ENCODE measurements at regions not wholly inside any gene's neighbourhood (a gene's known extent, or its start where the extent isn't known, plus 50 kb on each side); places are given as distances from the start of the nearest gene placed in this dataset.

DNA sequence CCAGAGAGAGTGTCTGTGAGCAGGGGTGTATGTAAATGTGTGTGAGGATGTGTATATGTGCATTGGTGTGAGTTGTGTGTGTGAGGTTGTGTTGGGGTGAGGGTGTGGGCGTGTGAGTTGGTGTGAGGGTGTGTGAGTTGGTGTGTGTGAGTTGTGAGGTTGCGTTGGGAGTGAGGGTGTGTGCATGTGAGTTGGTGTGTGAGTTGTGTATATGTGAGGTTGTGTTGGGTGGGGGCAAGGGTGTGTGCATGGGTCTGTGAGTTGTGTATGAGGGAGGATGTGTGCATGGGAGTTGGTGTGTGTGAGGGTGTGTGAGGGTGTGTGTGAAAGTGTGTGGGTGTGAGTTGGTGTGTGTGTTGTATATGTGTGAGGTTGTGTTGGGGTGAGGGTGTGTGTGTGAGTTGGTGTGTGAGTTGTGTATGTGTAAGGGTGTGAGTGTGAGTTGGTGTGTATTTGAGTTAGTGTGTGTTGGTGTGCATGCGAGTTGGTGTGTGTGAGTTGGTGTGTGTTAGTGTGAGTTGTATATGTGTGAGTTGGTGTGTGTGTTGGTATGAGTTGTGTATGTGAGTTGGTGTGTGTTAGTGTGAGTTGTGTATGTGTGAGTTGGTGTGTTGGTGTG, 161.6 kb upstream of the IER5L start:
- H3K4me3 ChIP-seq (ENCODE audit: low read length) = no peak overlapping the region
- no peaks in the 10 kb centered on the region for H4K20me1 ChIP-seq (ENCODE audit: insufficient read depth, low read length)
- H3K27me3 ChIP-seq (ENCODE audit: low read depth, low read length) = no peaks in the 10 kb centered on the region
- H3K4me2 ChIP-seq (ENCODE audit: low read length) = no peak overlapping the region
- H3K4me1 ChIP-seq (ENCODE audit: low read length) = no peaks in the 10 kb centered on the region
- no peak overlapping the region for H3K9ac ChIP-seq (ENCODE audit: low read length)
- no peaks in the 10 kb centered on the region for H3K9me3 ChIP-seq (ENCODE audit: insufficient read depth, low read length)
- H2AFZ ChIP-seq (ENCODE audit: low read depth, low read length) = no peak overlapping the region
- no peaks in the 10 kb centered on the region for H3K79me2 ChIP-seq (ENCODE audit: low read length)
- no peak overlapping the region for H3K27ac ChIP-seq (ENCODE audit: low read length)
- no peaks in the 10 kb centered on the region for H3K36me3 ChIP-seq (replicated peaks; ENCODE audit: low read depth, low read length)
- TF ChIP-seq EZH2phosphoT487 (IDR thresholded peaks at IDR 0.05; ENCODE audit: low read depth) = no peak
- TF ChIP-seq, protein P1, sequence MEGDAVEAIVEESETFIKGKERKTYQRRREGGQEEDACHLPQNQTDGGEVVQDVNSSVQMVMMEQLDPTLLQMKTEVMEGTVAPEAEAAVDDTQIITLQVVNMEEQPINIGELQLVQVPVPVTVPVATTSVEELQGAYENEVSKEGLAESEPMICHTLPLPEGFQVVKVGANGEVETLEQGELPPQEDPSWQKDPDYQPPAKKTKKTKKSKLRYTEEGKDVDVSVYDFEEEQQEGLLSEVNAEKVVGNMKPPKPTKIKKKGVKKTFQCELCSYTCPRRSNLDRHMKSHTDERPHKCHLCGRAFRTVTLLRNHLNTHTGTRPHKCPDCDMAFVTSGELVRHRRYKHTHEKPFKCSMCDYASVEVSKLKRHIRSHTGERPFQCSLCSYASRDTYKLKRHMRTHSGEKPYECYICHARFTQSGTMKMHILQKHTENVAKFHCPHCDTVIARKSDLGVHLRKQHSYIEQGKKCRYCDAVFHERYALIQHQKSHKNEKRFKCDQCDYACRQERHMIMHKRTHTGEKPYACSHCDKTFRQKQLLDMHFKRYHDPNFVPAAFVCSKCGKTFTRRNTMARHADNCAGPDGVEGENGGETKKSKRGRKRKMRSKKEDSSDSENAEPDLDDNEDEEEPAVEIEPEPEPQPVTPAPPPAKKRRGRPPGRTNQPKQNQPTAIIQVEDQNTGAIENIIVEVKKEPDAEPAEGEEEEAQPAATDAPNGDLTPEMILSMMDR (IDR thresholded peaks at IDR 0.05; ENCODE audit: low read depth, low read length) = no peak

DNA sequence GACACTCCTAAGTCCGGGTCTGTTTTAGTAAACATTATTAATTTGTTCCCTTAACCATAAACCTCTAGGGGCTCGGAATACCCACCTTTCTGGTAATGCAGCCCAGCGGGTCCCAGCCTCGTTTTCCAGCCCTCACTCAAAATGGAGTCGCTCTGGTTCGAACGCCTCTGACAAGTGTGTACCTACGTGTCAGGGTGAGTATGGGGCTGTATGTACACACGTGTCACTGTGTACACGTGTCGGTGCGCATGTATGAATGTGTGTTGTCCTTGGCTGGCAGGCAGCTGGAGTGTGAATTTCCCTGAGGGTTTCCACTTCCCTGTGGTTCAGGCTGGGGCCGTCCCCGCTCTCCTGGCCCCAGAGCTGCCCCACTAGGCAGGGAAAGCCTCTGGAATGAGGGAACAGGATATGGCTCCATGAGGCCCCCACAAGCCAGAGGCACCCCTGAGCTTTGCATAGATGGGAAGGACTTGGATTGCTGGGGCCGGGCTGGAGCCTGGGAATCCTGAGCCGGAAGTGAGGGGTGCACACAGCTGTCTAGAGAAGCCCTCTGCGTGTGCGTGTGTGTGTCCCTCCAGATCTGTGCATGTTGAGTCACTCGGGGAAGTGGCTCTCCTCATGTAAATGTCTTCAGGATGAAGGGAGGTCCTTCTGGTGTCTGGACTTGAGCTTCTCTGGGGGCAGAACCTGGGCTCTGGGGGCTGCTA, 160.8 kb upstream of the IER5L start:
- H3K4me1 ChIP-seq (ENCODE audit: low read length) = no peaks in the 10 kb centered on the region
- H3K27me3 ChIP-seq (ENCODE audit: low read depth, low read length) = no peaks in the 10 kb centered on the region
- no peaks in the 10 kb centered on the region for H3K36me3 ChIP-seq (replicated peaks; ENCODE audit: low read depth, low read length)
- TF ChIP-seq EZH2phosphoT487 (IDR thresholded peaks at IDR 0.05; ENCODE audit: low read depth) = no peak
- TF ChIP-seq, protein P1 (IDR thresholded peaks at IDR 0.05; ENCODE audit: low read depth, low read length) = no peak
- no peak overlapping the region for H3K27ac ChIP-seq (ENCODE audit: low read length)
- no peaks in the 10 kb centered on the region for H4K20me1 ChIP-seq (ENCODE audit: insufficient read depth, low read length)
- H3K4me2 ChIP-seq (ENCODE audit: low read length) = no peak overlapping the region
- H3K9me3 ChIP-seq (ENCODE audit: insufficient read depth, low read length) = no peaks in the 10 kb centered on the region
- no peak overlapping the region for H3K4me3 ChIP-seq (ENCODE audit: low read length)
- no peaks in the 10 kb centered on the region for H3K79me2 ChIP-seq (ENCODE audit: low read length)
- H3K9ac ChIP-seq (ENCODE audit: low read length) = no peak overlapping the region
- H2AFZ ChIP-seq (ENCODE audit: low read depth, low read length) = no peak overlapping the region

- H3K79me2 ChIP-seq (ENCODE audit: low read length) = no peaks in the 10 kb centered on the region
- no peak overlapping the region for H3K4me3 ChIP-seq (ENCODE audit: low read length)
These were observed 159.5 kb upstream of the IER5L start for GRCh38 chr9:129337336-129338140.

More at GRCh38 chr9:129337336-129338140, 159.5 kb upstream of the IER5L start:
- Histone ChIP-seq H3K36me3 (replicated peaks; ENCODE audit: low read depth, low read length) (no peaks in the 10 kb centered on the region), H3K4me2 (ENCODE audit: low read length) (no peak overlapping the region), H3K27ac (ENCODE audit: low read length) (no peak overlapping the region), H3K9ac (ENCODE audit: low read length) (no peak overlapping the region), H3K9me3 (ENCODE audit: insufficient read depth, low read length) (no peaks in the 10 kb centered on the region), H3K27me3 (ENCODE audit: low read depth, low read length) (no peaks in the 10 kb centered on the region), H4K20me1 (ENCODE audit: insufficient read depth, low read length) (no peaks in the 10 kb centered on the region), H3K4me1 (ENCODE audit: low read length) (no peaks in the 10 kb centered on the region), H2AFZ (ENCODE audit: low read depth, low read length) (no peak overlapping the region)
- no peak for TF ChIP-seq EZH2phosphoT487 (IDR thresholded peaks at IDR 0.05; ENCODE audit: low read depth)
- TF ChIP-seq, protein P1 (IDR thresholded peaks at IDR 0.05; ENCODE audit: low read depth, low read length) = no peak
